GM23248 (cell line): ENCODE measurements at regions not wholly inside any gene's neighbourhood (a gene's known extent, or its start where the extent isn't known, plus 50 kb on each side); places are given as distances from the start of the nearest gene placed in this dataset.

Experiments used
- DNase-seq: peaks from one replicate; pipeline ENCODE4 v3.0.0-alpha.2; 2015
- H2AFZ ChIP-seq: fragments of 200-600 bp; sonication (generic); 2 replicates; pipeline ENCODE4 v1.6.1; 2016; ENCODE audit warnings: antibody characterized with exemption
- H3F3A ChIP-seq: fragments of 200-600 bp; sonication (generic); 2 replicates; pipeline ENCODE4 v1.6.1; 2016; ENCODE audit warnings: mild to moderate bottlenecking, antibody characterized with exemption, mixed run types; ENCODE audit not compliant: insufficient read depth
- H3K27ac ChIP-seq: fragments of 200-600 bp; sonication (generic); 2 replicates; pipeline ENCODE4 v1.5.1; 2016; ENCODE audit warnings: mild to moderate bottlenecking
- H3K27me3 ChIP-seq: fragments of 200-600 bp; sonication (generic); replicated peaks from 2 replicates; pipeline ENCODE4 v1.6.1; 2016; ENCODE audit warnings: mild to moderate bottlenecking; ENCODE audit not compliant: insufficient read depth
- H3K36me3 ChIP-seq: fragments of 200-600 bp; sonication (generic); 2 replicates; pipeline ENCODE4 v1.6.1; 2016; ENCODE audit warnings: low read depth, mild to moderate bottlenecking
- H3K4me1 ChIP-seq: fragments of 200-600 bp; sonication (generic); 2 replicates; pipeline ENCODE4 v1.6.1; 2016; ENCODE audit warnings: mild to moderate bottlenecking; ENCODE audit not compliant: insufficient read depth
- H3K4me2 ChIP-seq: fragments of 200-600 bp; sonication (generic); one replicate; pipeline ENCODE4 v1.6.1; 2016; ENCODE audit warnings: mild to moderate bottlenecking; ENCODE audit not compliant: unreplicated experiment
- H3K4me3 ChIP-seq: fragments of 200-600 bp; sonication (generic); 2 replicates; pipeline ENCODE4 v1.5.1; 2016; ENCODE audit warnings: mild to moderate bottlenecking
- H3K79me2 ChIP-seq: fragments of 200-600 bp; sonication (generic); 2 replicates; pipeline ENCODE4 v1.6.1; 2016; ENCODE audit warnings: mild to moderate bottlenecking; ENCODE audit not compliant: insufficient read depth
- H3K9ac ChIP-seq: fragments of 200-600 bp; sonication (generic); 2 replicates; pipeline ENCODE4 v1.6.1; 2016; ENCODE audit warnings: mild to moderate bottlenecking
- H3K9me2 ChIP-seq: fragments of 200-600 bp; sonication (generic); 2 replicates; pipeline ENCODE4 v1.6.1; 2016; ENCODE audit warnings: mixed run types, mild to moderate bottlenecking, moderate library complexity; ENCODE audit not compliant: insufficient read depth
- H3K9me3 ChIP-seq: fragments of 200-600 bp; sonication (generic); one replicate; pipeline ENCODE4 v1.6.1; 2017; ENCODE audit warnings: low read depth
- H4K20me1 ChIP-seq: fragments of 200-600 bp; sonication (generic); 2 replicates; pipeline ENCODE4 v1.6.0; 2016; ENCODE audit not compliant: insufficient read depth
- EZH2 ChIP-seq: fragments of 200-600 bp; sonication (generic); IDR thresholded peaks from 2 replicates; pipeline ENCODE4 v1.6.1; 2018; ENCODE audit warnings: antibody characterized with exemption, mild to moderate bottlenecking; ENCODE audit not compliant: insufficient read depth, poor library complexity, severe bottlenecking
- EZH2phosphoT487 ChIP-seq: fragments of 200-600 bp; sonication (generic); IDR thresholded peaks from 2 replicates; pipeline ENCODE4 v1.6.1; 2018; ENCODE audit warnings: antibody characterized with exemption, moderate library complexity, mild to moderate bottlenecking, low read depth; ENCODE audit not compliant: insufficient read depth
- WGBS, 2 experiments: methylation state at CpG; one replicate each; pipeline ENCODE4 v1.1.6; 2015 to 2017; ENCODE audit warnings: low lambda C conversion rate in 2 of 2, low coverage in 1 of 2; ENCODE audit errors: missing lambda C conversion rate in 2 of 2; 5-methylcytosine and 5-hydroxymethylcytosine counted together
- in situ Hi-C: fragments of 300-500 bp; cut with MboI; formaldehyde crosslinking; loops from 2 replicates; pipeline ENCODE4 v1.15.0; 2020

GRCh38 chr3:177554895-177555759, 357.8 kb upstream of the TBL1XR1 start:
- Histone ChIP-seq H4K20me1 (no peaks in the 10 kb centered on the region), H3F3A (no peaks in the 10 kb centered on the region), H3K79me2 (no peaks in the 10 kb centered on the region), H3K9me2 (no peaks in the 10 kb centered on the region), H2AFZ (peak overlapping the region; percentile 82), H3K9ac (no peak overlapping the region), H3K4me3 (no peak overlapping the region), H3K27me3 (no peaks in the 10 kb centered on the region), H3K36me3 (no peaks in the 10 kb centered on the region), H3K4me2 (peak overlapping the region; percentile 33), H3K4me1 (peaks cover 10% of the 10 kb centered on the region), H3K27ac (peak overlapping the region; percentile 40), H3K9me3 (no peaks in the 10 kb centered on the region)
- peak; percentile 89 for DNase-seq
- TF ChIP-seq EZH2phosphoT487 (no peak), EZH2 (no peak)
- in situ Hi-C loops = no loop called here
- WGBS, 2 experiments = 48 to 58% methylated on average over 2 of the region's 2 CpGs

DNA sequence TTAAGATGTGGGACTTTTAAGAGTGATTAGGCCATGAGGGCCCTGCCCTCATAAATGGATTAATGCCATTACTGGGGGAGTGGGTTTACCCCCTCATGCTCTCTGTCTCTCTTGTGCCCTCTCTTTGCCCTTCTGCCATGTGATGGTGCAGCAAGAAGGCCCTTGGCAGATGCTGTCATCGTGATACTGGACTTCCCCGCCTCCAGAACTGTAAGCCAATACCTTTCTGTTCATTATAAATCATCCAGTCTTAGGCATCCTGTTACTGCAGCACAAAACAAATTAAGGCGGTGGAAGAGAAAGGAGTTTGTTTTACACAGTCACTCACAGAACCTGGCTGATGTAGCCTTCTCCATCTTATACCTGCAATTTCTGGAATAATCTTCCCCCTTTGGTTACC, 360.3 kb upstream of the TBL1XR1 start:
- in situ Hi-C loops = no loop called here
- H3K9me2 ChIP-seq = no peaks in the 10 kb centered on the region
- no peaks in the 10 kb centered on the region for H3K36me3 ChIP-seq
- no peak overlapping the region for H3K4me3 ChIP-seq
- no peaks in the 10 kb centered on the region for H3F3A ChIP-seq
- H3K4me1 ChIP-seq = peaks cover 10% of the 10 kb centered on the region
- H3K9ac ChIP-seq = no peak overlapping the region
- H3K4me2 ChIP-seq = no peak overlapping the region
- H4K20me1 ChIP-seq = no peaks in the 10 kb centered on the region
- H3K27me3 ChIP-seq = no peaks in the 10 kb centered on the region
- no peak overlapping the region for H2AFZ ChIP-seq
- H3K9me3 ChIP-seq = no peaks in the 10 kb centered on the region
- H3K27ac ChIP-seq = no peak overlapping the region
- no peaks in the 10 kb centered on the region for H3K79me2 ChIP-seq
- 82 to 90% methylated on average over 3 of the region's 3 CpGs for WGBS, 2 experiments
- DNase-seq = no peak
- TF ChIP-seq EZH2 = no peak
- no peak for TF ChIP-seq EZH2phosphoT487

- H3K27me3 ChIP-seq = no peaks in the 10 kb centered on the region
- no peak overlapping the region for H3K9ac ChIP-seq
- H3K27ac ChIP-seq = no peak overlapping the region
- H3K36me3 ChIP-seq = no peaks in the 10 kb centered on the region
- in situ Hi-C loops = no loop called here
- H3K4me1 ChIP-seq = 0 out of 2 replicates have a peak, but pooled peaks cover 5% of the 10 kb centered on the region
- H2AFZ ChIP-seq = no peak overlapping the region
- TF ChIP-seq EZH2 = no peak
- no peak for TF ChIP-seq EZH2phosphoT487
- H3K4me3 ChIP-seq = no peak overlapping the region
- H3K9me2 ChIP-seq = no peaks in the 10 kb centered on the region
- no peak for DNase-seq
- whole genome bisulfite sequencing, 2 experiments = 78 to 80% methylated on average over 5 of the region's 5 CpGs
- H3K4me2 ChIP-seq = no peak overlapping the region
- H3F3A ChIP-seq = no peaks in the 10 kb centered on the region
- no peaks in the 10 kb centered on the region for H3K79me2 ChIP-seq
- H4K20me1 ChIP-seq = no peaks in the 10 kb centered on the region
- H3K9me3 ChIP-seq = no peaks in the 10 kb centered on the region
Measured at GRCh38 chr3:177561365-177561764, 364.1 kb upstream of the TBL1XR1 start.

DNA sequence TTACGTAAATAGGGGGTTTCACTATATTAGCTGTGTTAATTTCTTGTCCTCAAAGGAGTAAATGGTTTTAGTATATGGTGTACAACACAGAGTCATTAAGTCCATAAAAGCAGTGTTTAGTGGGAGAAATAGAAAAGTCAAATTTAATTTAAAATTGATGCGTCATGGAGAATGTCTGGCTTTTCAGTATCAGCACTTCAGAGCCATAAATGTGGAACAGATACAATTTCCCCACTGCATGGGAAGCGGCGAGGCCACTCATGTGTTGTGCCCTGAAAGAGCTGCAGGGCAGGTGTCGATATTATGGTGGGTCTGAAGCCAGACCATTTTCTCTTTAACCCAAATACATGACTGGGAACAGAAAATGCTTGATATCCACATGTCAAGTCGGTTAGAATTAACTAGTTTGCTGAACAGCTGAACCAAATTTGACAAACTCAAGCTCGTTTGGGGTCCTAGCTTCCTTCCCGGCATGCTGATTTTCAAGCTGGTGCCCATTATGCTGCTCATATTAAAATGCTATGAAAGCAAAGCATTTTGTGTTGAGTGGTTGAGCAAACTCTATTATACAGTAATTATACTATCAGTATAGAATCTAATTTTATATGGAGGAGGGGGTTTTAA, 364.6 kb upstream of the TBL1XR1 start:
- Histone ChIP-seq H3K4me2 (no peak overlapping the region), H3K36me3 (no peaks in the 10 kb centered on the region), H3K27ac (no peak overlapping the region), H3K4me3 (no peak overlapping the region), H3K79me2 (no peaks in the 10 kb centered on the region), H3F3A (no peaks in the 10 kb centered on the region), H4K20me1 (no peaks in the 10 kb centered on the region), H3K4me1 (0 out of 2 replicates have a peak, but pooled peaks cover 5% of the 10 kb centered on the region), H3K9ac (no peak overlapping the region), H3K27me3 (no peaks in the 10 kb centered on the region), H3K9me2 (no peaks in the 10 kb centered on the region), H3K9me3 (no peaks in the 10 kb centered on the region), H2AFZ (no peak overlapping the region)
- in situ Hi-C loops = no loop called here
- 86 to 88% methylated on average over 8 of the region's 8 CpGs for WGBS, 2 experiments
- TF ChIP-seq EZH2 (no peak), EZH2phosphoT487 (no peak)
- DNase-seq = no peak
